NCI-H774 (cell line): ENCODE measurements at regions not wholly inside any gene's neighbourhood (a gene's known extent, or its start where the extent isn't known, plus 50 kb on each side); places are given as distances from the start of the nearest gene placed in this dataset.

Source experiments
- DNase-seq: peaks from one replicate; lab custom pipeline; 2025; lab: John Stamatoyannopoulos, UW

DNA sequence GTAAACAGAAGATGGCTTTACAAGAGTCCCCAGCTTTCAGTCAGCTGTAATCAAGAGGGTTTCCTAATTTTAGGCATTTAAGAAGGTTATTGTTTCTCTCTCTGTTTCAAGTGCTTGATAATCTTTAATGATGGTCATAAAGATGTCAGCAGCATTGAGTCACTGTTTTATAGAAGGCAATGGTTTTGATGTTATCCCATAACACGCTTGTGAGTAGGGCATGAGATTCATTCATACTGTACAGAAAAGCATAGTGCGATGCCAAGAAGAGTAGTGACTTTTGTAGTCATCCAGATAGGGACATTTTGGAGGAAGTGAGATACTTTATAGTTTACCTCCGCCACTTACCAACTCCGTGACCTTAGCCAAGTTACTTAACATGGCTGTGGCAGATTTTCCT, 364.2 kb upstream of the SLC10A2 start:
- no peak for DNase-seq

DNA sequence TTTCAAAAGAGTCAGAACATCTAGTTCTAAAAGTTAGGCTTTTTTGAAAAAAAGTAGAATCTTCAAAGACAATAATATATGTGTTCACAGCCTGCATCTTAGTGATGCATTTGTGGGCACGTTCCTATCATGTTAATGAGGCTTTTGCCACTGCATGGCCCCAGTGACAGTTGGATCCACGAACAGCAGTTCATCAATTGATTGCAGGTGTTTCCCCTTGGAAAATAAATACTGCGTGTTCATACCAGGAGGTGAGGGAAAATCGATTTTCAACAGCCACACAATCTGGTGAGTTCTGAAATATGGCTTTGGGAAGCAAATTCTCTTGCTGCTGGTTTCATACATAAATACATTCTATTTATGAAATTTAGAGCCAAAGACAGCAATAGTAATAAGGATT, 343.8 kb upstream of the SLC10A2 start:
- no peak for DNase-seq

DNA sequence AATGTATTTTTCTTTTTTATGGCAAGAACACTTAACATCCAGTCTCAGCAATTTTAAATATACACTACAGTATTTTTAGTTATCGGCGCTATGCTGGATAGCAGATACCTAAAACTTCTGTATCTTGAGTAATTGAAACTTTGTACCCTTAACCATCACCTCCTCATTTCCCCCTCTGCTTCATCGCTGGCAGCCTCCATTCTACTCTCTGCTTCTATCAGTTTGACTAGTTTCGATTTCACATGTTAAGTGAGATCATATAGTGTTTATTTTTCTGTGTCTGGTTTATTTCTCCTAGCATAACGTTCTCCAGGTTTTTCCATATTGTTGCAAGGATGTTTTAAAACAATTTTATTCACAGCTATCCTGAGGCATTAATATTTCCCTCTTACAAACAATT, 340.8 kb upstream of the SLC10A2 start:
- DNase-seq: no peak

DNA sequence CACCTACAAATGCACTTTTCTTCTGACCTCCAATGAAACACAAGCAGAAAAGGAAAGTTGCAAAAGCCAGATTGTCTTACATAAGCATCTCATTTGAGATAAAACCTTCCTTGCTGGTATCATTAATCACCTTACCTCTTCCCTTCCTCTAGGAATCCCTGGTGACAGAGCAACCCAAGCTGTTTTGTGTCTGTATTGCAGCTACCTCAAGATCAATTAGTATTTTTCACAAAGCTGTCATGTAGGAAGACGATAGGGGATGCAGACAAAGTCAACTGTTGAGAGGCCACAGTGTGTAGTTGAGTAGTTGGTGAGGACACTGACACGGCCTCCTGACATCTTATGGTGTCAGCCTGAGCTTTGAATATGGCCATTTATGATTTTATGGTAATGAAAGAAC, 339.1 kb upstream of the SLC10A2 start:
- no peak for DNase-seq

DNA sequence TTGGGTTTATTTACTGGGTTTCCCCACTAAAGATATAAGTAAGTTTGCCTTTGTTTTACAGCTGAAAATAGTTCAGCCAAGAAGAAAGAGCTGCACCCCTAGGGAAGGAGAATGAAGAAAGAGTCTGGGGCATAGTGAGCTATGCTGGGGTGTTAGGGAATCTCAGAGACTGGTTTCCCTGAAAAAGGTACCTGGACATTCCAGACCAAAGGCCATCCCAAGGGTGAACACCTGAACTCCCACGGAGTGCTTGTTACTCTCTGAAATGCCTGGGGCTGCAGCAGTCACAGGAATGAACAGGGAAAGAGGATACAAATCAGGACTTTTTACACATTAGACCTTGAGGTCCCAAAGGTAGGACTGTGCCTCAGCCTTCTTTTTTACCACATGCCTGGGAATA, 337.6 kb upstream of the SLC10A2 start:
- DNase-seq: no peak

DNA sequence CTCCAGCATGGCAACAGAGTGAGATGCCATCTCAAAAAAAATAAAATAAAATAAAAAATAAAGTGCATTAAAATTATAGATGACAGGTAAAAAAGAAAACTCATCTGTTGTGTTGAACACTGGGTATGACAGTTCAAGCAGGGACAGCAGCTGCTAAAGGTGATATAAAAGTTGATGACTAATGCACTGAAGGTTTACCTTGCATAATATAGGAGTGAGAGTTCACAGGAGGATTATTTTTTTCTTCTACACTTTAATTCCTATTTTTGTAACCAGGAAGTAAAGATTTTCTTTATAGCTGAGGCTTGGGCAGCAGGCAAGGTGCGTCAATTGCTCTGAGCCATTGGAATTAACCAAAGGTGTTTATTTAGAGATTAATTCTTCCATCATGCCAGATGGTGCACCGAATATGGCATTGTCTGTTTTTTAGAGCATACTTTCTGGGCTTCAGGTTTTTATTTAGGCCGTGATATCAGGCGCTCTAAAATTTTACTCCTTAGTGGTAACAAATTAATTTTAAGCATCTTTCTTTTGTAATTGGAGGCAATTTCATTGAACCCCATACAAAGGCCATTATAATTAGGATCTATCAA, 337.0 kb upstream of the SLC10A2 start:
- DNase-seq: peak; percentile 39

DNA sequence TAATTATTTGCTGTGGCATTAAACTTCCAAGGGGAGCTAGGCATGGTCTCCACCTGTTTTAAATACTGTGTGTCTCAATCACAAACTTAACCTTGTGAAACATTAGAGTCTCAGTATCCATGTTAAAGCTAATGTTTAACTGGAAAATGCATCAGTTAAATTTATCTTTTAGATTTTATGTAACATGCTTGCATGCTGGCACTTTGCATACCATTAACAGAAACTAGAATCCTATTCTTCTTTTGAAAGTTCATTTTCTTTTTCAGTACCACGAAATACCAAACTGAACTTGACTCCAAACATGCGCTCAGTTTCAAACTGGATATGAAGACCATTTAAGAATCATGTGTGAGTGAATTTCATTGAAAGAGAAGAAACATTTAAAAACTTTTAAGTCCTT, 328.9 kb upstream of the SLC10A2 start:
- DNase-seq: no peak

DNA sequence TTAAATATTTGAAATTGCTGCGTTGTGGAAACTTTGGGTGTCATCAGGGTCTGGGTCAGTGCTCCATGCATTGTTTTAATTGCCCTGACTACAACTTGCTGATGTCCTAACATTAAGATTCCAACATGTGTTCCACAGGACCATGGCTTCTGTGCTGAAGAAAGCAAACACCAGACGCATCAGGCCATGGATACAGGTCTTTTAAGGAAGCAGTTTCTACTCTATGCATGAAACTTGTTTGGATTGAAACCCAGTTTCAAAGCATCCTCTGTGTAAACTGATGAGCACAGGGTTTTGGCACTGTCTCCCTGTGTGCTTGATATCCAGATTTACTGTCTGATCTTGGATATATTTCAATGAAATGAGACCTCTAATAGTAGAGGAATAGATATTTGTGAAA, 328.4 kb upstream of the SLC10A2 start:
- DNase-seq: no peak

DNA sequence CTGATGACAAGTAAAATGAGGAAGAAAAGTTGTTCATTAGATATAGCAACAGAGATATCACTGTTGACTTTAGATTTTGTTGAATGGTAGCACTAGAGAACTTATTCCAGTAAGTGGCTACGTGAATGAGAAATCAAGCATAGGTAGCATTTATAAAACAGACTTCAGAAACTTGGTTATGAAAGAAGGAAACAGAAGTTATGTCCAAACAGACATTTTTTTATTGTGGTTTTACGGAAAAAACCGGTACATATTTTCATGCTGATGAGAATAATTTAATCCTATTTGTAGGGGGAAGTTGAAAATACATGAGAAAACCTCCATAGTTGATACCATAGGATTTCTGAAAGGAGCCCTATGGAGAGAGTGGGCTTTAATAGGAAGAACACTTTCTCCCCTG, 325.7 kb upstream of the SLC10A2 start:
- no peak for DNase-seq

DNA sequence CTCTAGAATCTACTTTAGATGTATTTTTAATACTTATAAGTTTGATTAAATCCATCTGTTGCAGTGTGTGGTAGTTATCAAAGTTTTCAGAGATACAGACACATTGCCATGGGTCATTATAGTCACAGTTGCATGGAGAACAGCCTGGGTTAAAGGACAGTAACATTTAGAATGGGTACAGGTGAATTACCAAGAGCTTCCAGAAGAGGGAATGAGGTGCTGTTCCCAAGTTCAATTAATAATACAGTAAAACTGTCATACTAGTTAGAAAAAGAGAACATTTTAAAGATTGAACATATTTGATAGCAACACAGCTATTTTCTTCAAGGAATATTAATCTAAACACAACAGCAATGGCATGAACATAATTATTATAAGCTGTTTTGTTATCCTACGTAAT, 322.6 kb upstream of the SLC10A2 start:
- DNase-seq: no peak

DNA sequence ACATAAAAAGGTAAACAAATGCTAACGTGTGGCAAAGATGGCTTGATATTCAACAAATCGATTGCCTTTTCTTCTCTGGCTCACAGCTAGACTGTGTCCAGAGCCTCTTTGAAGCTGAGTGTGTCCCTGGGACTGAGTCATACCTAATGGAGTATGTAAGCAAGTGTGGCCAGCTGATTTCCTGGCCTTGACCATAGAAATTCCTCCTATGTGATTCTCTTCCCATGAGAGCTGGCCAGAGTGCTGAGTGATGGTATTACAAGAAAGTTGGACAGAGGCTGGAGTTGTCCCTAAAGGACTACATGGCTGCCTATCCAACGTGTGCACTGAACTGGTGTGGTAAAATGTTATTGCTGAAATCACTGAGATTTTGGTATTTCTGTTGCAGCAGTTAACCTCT, 320.1 kb upstream of the SLC10A2 start:
- DNase-seq: no peak

DNA sequence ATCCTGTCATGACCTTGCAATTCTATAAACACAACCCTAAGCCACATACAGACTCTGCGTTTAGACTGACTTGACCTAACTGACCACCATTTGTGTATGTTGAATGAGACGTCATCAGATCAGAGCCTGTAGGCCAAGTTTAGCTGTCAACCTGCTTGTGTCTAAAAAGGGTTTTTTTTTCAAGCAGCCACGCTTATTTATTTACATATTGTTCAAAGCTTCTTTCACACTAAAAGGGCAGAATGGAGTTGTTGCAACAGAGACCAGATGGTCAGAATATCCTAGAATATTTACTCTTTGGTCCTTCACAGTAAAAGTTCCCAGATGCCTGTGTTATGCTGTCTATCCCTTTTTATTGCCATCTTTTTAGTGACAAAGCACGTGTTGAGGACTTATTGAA, 307.7 kb upstream of the SLC10A2 start:
- no peak for DNase-seq

DNA sequence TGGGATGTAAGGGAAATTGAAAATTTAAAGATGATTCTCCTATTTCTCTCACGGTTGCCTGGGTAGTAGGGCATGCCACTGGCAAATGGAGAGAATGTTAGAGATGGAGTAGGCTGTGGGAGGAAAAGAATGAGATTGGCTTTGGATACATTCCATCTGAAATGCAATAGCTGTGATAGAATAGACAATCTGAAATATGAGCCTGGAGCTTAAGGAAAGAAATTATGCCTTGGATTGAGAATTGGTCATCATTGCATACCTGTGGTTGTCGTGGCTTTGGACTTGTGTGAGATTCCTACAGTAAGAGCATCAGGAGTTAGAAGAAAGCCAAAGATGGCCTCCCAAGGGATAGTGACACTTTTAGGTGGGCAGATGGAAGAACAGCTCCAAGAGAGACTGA, 305.1 kb upstream of the SLC10A2 start:
- no peak for DNase-seq

DNA sequence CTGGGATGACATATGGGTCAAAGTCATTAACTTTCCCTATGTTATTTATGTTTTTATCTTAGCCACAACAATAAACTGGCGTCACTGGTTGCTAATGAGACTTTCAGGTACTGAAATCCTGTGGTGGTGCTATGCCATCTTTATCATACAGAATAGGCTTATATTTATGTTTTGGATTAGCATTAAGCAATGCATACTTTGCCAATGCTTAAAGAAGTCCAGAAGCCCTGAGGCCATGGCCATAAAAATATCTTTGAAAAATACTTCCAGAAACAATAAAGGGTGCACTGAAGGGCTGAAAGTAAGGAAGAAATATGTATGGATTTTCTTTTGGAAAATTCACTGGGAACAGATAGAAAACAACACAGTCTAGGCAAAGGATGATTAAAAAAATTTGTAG, 304.6 kb upstream of the SLC10A2 start:
- no peak for DNase-seq

DNA sequence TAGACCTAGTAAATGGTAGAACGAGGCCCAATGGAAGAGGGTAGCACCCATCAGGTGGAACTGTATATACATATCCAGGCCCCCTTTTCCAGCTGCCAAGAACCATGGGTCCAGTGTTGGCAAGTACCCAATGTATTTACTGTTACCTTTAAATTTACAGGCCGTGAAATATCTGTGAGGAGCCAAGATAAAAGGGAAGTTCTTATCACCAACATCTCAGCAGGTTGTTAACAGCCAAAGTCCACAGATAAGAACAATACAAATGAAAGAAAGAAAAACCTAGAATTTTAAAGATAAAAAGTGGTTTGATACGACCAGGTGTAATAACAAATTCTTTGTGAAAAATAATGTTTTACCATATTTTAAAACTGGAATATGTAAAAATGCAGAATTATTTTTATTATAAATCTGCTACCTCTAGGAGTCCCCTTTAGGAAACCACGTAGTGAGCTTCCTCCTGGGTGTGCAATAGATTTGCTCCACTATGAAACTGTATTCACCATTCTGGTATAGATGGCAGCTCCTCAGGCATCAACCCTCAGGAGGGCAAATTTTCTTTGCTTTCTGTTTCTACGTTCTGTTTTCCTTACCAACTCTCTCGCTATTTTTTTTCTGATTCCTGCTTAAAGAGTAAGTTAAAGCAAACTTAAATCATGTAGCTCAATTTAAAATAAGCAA, 292.2 kb upstream of the SLC10A2 start:
- DNase-seq: no peak

DNA sequence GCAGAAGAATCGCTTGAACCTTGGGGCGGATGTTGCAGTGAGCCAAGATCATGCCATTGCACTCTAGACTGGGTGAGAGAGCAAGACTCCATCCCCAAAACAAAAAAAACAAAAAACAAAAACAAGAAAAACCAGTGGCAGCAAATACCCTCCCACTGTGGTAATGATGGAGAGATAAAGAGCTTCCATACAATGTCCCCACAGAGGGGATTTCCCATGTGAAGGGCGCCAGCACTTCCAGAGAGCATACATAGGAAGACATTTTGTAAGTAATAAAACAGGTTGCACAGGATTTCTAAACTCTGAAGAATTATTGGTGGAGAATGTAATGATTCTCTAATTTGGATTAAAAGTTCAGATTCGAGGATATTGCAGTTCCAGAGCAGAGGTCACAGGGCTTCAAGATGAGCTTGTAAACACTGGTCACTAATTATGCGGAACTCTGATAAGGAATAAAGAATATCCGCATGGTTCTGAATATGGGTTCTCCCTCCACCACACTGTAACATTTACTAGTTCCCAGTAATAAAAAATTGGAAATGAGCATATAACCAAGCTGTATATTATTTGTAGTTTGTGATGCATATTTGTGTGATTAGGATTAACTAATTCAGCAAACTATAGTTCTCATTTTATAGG, 290.1 kb upstream of the SLC10A2 start:
- DNase-seq: no peak

DNA sequence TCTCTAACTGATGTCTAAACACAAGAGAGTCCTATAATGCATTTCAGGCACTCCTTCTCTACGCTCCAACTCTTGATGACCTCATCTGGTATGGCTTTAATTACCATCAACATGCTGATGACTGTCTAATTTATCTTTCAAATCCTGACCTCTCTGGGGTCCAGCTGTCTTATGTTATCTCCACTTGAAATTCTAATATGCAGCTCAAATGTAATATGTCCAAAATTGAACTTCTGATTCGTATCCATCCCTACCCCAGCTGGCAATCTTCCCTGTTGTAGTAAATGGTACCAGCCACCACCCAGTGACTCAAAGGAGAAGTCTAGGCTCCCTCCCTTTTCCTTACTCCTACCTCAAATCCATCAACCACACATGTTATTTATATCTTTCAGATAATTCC, 288.0 kb upstream of the SLC10A2 start:
- no peak for DNase-seq

DNA sequence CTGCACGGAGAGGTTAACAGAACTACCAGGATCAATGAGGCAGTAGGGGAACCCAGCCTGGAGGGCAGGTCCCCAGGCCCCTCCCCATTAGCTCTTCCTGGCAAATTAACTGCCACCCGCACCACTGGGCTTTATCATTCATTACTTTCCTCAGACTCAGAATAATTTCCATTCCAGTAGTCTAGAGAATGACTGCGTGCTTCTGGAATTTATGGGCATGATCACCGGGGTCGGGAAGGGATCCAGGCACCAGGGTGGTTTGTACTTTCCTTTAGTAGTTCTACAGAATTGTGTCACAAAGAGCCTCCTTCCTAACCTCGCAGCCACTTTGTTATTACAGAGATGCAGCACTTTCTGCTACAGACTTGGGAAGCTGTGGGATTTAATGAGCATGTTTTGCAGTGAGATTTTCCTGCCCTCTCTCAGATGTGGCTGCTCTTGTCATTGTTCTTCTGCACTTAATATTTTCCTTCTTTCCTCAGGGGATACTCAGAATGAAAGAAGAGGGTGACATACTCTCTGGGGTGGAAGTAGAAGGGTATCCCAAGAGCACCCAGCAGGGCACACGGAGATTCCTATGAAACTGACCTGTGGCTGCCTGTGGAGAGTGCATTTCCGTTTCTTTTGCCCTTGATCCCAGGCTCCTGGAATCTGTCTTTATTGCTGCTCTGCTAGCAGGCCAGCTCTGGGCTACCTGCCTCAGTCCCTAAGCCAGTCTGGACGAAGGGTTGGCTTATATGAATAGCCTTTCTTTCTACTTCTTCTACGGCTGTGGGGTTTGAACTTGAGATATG, 285.0 kb upstream of the SLC10A2 start:
- DNase-seq: no peak

DNA sequence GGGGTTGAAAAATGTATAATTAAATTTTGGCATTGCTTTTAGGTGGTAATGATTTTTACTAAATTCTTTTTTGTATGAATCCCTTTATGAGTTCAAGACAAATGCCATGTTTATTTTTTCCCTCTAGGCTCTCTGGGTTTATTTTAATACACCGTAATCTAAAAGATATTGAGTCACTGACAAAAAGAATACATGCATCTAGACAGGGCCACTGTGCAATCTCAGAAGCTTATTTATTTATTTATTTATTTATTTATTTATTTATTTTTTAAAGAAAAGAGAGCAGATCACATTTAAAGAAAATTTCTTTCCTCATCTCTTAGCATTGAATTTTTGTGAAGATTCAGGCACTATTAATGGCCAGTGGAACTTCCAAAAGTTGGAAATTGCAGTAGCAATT, 283.9 kb upstream of the SLC10A2 start:
- DNase-seq: no peak

DNA sequence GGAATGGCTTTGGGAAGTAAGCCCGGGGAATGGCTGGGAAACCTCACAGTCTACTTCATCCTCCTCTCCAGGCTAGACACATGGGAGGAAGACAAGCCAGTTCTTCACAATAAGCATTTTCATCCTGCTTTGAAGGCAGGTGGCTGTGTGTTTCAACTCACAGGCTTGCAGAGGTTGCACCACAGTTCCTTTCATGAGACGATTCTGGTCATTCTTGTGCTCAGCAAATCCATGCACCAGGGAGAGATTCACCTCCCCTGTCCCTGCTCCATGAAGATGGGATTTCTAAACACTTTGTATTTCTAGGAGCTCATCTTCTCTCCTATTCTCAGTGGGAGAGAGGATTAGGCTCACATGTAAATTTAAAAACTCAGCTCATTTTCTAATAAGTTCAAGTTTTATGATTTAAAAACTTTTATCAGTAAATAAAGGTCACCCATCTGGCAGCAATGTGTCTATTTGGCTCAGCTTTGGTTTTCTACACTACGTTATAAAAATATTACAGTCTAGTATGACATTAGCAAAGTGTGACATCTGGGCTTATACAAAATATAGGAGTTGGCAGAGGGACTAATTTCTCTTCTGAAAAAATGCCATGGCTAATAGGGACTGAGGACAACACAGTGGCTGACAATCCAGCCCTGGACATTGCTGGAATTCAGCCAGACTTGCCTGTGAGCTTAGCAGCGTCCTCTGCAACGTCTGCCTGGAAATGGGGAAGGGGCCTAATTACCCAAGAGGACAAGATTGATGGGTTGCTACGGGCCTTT, 283.2 kb upstream of the SLC10A2 start:
- DNase-seq: no peak

DNA sequence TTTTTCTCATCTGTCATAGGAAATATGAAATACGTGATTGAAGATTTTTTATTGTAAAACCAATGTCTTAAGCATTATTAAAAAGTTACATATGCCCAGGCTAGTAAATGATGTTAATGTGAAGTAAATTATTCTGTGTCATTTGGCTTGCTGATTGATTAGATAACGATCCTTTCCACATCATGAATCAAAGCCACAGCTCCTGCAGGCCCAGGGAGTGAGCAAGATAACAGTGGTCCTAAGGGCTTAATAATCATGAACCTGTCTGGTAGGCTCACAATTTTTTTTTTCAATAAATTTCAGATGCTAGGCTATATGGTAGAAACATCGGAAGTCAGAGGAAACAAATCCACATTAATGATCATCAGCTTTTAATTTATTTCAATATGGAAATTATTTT, 269.0 kb upstream of the SLC10A2 start:
- DNase-seq: no peak

DNA sequence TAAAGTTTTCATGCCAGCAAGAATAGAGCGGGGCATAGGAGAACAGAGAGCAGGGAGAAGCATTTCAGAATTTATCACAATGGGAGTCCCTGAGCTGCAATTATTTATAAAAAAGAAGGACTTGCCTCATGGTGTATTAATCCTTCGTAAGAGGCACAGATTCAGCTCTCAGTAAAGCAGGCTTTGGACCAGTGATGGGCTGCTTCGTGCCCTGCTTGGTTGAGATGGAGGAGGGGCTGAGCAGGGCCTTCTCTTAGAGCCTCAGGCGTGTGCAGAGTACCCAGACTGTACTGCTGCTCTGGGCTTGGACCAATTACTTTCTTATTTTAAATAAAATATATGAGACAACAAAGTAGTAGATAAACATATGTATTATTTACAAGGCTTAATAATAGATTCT, 265.7 kb upstream of the SLC10A2 start:
- no peak for DNase-seq
